PC-3 (cell line): ENCODE measurements at regions not wholly inside any gene's neighbourhood (a gene's known extent, or its start where the extent isn't known, plus 50 kb on each side); places are given as distances from the start of the nearest gene placed in this dataset.

ENCODE experiments used
- ATAC-seq: fragments of 200-7000 bp; cut with Tn5 transposase; 2 replicates; pipeline ENCODE4 v1.9.1; 2020; ENCODE audit warnings: mild to moderate bottlenecking, moderate library complexity
- BruUV-seq: library from RNA; stranded (reverse); fragments of 400-500 nt; replicated peaks from 2 replicates; lab custom pipeline; 2021; lab: Mats Ljungman, UMichigan
- CTCF ChIA-PET: fragments of 300-600 bp; sonication (Branson Sonifier 250); formaldehyde crosslinking; loops from one replicate; lab custom pipeline; 2022; ENCODE audit warnings: antibody characterized with exemption; lab: Charles Lee
- POLR2A ChIA-PET: fragments of 300-600 bp; sonication (Branson Sonifier 250); formaldehyde crosslinking; loops from one replicate; lab custom pipeline; 2022; ENCODE audit warnings: antibody characterized with exemption; ENCODE audit not compliant: unreplicated experiment; lab: Charles Lee
- DNase-seq: peaks from one replicate; pipeline ENCODE4 v3.0.0-alpha.2; 2015
- H2AFZ ChIP-seq: fragments of 300-600 bp; sonication (generic); 2 replicates; pipeline ENCODE4 v1.6.0; 2016; ENCODE audit warnings: antibody characterized with exemption, low read length
- H3F3A ChIP-seq: fragments of 300-600 bp; sonication (generic); one replicate; pipeline ENCODE4 v1.6.0; 2017; ENCODE audit warnings: antibody characterized with exemption, low read length, control low read depth, mild to moderate bottlenecking; ENCODE audit not compliant: unreplicated experiment
- H3K27ac ChIP-seq: fragments of 300-600 bp; sonication (generic); 2 replicates; pipeline ENCODE4 v1.5.1; 2016; ENCODE audit warnings: mild to moderate bottlenecking, low read length
- H3K27me3 ChIP-seq: fragments of 300-600 bp; sonication (generic); 2 replicates; pipeline ENCODE4 v1.6.1; 2016; ENCODE audit warnings: low read length, mixed read lengths
- H3K36me3 ChIP-seq: fragments of 300-600 bp; sonication (generic); 2 replicates; pipeline ENCODE4 v1.6.1; 2016; ENCODE audit warnings: low read depth, mixed run types, low read length, mixed read lengths
- H3K4me1 ChIP-seq: fragments of 300-600 bp; sonication (generic); 2 replicates; pipeline ENCODE4 v1.5.1; 2016; ENCODE audit warnings: low read length; ENCODE audit not compliant: insufficient read depth
- H3K4me2 ChIP-seq: fragments of 300-600 bp; sonication (generic); 2 replicates; pipeline ENCODE4 v1.6.0; 2016; ENCODE audit warnings: low read length
- H3K4me3 ChIP-seq: fragments of 300-600 bp; sonication (generic); 2 replicates; pipeline ENCODE4 v1.5.1; 2016; ENCODE audit warnings: mild to moderate bottlenecking, low read length, mixed read lengths
- H3K79me2 ChIP-seq: fragments of 300-600 bp; sonication (generic); 2 replicates; pipeline ENCODE4 v1.6.1; 2017; ENCODE audit warnings: low read length, mixed read lengths
- H3K9ac ChIP-seq: fragments of 300-600 bp; sonication (generic); 2 replicates; pipeline ENCODE4 v1.6.0; 2016; ENCODE audit warnings: mild to moderate bottlenecking, low read length
- H3K9me2 ChIP-seq: fragments of 300-600 bp; sonication (generic); replicated peaks from 2 replicates; pipeline ENCODE4 v1.6.1; 2016; ENCODE audit warnings: mixed run types, low read length, mixed read lengths
- H3K9me3 ChIP-seq: fragments of 300-600 bp; sonication (generic); 2 replicates; pipeline ENCODE4 v1.6.1; 2016; ENCODE audit warnings: low read length, mixed read lengths
- H4K20me1 ChIP-seq: fragments of 300-600 bp; sonication (generic); 2 replicates; pipeline ENCODE4 v1.6.1; 2016; ENCODE audit warnings: low read length, mixed read lengths
- EZH2 ChIP-seq: fragments of 300-600 bp; sonication (generic); IDR thresholded peaks from one replicate; pipeline ENCODE4 v1.6.1; 2017; ENCODE audit warnings: antibody characterized with exemption, mild to moderate bottlenecking, low read length; ENCODE audit not compliant: unreplicated experiment
- EZH2phosphoT487 ChIP-seq: fragments of 300-600 bp; sonication (generic); IDR thresholded peaks from 2 replicates; pipeline ENCODE4 v1.6.1; 2018; ENCODE audit warnings: mild to moderate bottlenecking, antibody characterized with exemption, low read length, borderline replicate concordance
- intact Hi-C: fragments of 100-400 bp; cut with micrococcal nuclease; formaldehyde crosslinking; loops from 2 replicates; pipeline ENCODE4 v1.9.0; 2023
- TF ChIP-seq, protein P1 (sequence below): fragments of 300-600 bp; sonication (generic); conservative IDR thresholded peaks from 2 replicates; pipeline ENCODE4 v1.5.1; 2017; ENCODE audit warnings: antibody characterized with exemption, low read depth, mild to moderate bottlenecking, low read length

DNA sequence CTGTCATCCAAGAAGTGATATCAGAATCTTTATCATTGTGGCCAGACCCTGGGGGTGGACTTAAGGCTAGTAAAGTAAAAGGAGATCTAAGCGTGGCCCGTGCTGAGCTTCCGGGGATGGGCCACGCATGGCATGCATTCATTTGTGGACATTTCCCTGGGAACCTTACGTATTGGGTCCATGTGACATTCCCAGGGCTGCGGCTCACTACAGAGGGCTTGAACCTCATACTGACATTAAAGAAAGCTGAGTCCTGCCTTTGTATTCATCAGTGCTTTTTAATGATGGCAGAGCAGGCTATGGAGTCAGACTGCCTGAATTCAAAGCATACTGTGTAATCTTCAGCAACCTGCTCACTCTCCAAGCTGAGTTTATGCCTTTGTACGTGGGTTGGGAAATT is 152.2 kb upstream of the AFDN start:
- POLR2A ChIA-PET: no interaction called here
- Histone ChIP-seq H3K4me1 (no peaks in the 10 kb centered on the region), H3K9ac (no peak overlapping the region), H3K36me3 (no peaks in the 10 kb centered on the region), H3K79me2 (no peaks in the 10 kb centered on the region), H3K9me3 (no peaks in the 10 kb centered on the region), H3K4me2 (no peak overlapping the region), H3K4me3 (no peak overlapping the region), H3F3A (no peaks in the 10 kb centered on the region), H4K20me1 (no peaks in the 10 kb centered on the region), H3K9me2 (no peaks in the 10 kb centered on the region), H3K27me3 (peaks cover 25% of the 10 kb centered on the region), H3K27ac (no peak overlapping the region), H2AFZ (no peak overlapping the region)
- no peak for ATAC-seq
- no TSS peak for BruUV-seq
- CTCF ChIA-PET: no interaction called here
- DNase-seq: no peak
- TF ChIP-seq, protein P1, sequence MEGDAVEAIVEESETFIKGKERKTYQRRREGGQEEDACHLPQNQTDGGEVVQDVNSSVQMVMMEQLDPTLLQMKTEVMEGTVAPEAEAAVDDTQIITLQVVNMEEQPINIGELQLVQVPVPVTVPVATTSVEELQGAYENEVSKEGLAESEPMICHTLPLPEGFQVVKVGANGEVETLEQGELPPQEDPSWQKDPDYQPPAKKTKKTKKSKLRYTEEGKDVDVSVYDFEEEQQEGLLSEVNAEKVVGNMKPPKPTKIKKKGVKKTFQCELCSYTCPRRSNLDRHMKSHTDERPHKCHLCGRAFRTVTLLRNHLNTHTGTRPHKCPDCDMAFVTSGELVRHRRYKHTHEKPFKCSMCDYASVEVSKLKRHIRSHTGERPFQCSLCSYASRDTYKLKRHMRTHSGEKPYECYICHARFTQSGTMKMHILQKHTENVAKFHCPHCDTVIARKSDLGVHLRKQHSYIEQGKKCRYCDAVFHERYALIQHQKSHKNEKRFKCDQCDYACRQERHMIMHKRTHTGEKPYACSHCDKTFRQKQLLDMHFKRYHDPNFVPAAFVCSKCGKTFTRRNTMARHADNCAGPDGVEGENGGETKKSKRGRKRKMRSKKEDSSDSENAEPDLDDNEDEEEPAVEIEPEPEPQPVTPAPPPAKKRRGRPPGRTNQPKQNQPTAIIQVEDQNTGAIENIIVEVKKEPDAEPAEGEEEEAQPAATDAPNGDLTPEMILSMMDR: no peak
- TF ChIP-seq EZH2phosphoT487 (no peak), EZH2 (no peak)
- intact Hi-C loops: no loop called here

DNA sequence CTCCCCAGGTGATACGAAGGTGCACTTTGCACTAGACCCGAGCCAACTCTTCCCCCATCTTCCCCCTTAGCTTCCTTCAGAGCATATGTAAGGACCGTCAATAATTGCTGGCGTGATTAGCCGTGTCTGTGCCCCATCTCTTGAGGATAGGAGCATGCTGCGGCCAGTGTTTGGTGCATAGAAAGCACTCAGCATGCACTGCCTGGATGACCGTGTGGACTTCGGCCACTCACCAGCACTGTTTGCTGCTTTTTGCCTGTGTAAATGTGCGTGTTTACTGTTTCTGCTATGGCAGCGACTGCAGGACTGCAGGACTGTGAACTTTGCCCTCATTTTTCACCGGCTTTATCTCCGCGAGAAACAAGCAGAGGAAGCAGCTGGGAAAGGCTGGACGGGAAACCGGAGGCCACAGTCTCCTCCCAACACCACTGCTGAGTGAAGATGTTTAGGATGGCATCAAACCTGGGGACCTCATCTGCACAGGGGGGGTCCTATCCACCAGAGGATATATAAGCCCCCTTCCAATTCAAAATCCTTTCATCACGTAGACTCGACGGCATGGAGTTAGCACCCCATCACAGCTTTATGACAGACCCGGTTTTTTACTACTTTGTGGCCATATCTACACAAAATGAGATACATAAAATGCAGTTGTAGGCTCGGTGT is 150.6 kb upstream of the AFDN start:
- ChIA-PET CTCF (no interaction called here), POLR2A (no interaction called here)
- no peak overlapping the region for H3K4me2 ChIP-seq
- no peak overlapping the region for H3K9ac ChIP-seq
- H3K36me3 ChIP-seq: no peaks in the 10 kb centered on the region
- no peak for ATAC-seq
- H3K4me3 ChIP-seq: no peak overlapping the region
- BruUV-seq: no TSS peak
- H3K4me1 ChIP-seq: no peaks in the 10 kb centered on the region
- H3F3A ChIP-seq: no peaks in the 10 kb centered on the region
- H3K27me3 ChIP-seq: peaks cover 29% of the 10 kb centered on the region
- no peaks in the 10 kb centered on the region for H4K20me1 ChIP-seq
- no peak overlapping the region for H2AFZ ChIP-seq
- no peaks in the 10 kb centered on the region for H3K9me2 ChIP-seq
- TF ChIP-seq EZH2 (no peak), EZH2phosphoT487 (no peak)
- TF ChIP-seq, protein P1: no peak
- no peak for DNase-seq
- intact Hi-C loops: no loop called here
- no peaks in the 10 kb centered on the region for H3K79me2 ChIP-seq
- no peak overlapping the region for H3K27ac ChIP-seq
- H3K9me3 ChIP-seq: no peaks in the 10 kb centered on the region

DNA sequence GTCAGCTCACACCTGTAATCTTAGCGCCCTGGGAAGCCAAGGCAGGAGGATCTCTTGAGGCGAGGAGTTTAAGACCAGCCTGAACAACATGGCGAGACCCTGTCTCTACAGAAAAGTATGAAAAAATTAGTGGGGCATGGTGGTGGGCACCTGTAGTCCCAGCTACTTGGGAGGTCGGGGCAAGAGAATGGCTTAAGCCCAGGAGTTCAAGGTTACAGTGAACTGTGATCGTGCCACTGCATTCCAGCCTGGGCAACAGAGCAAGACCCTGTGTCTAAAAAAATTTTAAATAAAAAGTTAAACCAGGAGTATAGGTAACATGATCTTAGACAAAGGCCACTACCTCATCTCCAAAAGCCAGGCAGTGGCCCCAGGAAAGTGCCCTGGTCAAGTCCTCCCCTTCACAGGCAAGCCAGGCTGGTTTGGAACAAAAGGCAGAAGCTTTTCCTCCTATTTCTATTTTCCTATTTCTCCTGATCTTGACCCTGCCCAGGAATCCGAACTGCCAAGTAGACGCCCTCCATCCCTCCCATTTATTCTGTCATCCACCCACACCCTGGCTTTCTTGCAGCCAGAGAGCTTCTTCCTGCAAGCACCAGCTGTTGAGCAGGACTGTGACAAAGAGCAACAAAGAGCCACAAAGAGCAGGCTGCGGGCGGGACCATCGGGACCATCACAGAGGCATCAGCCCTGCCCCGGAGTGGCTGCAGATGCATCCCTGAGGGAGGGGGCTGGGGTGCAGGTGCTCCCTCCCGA is 149.9 kb upstream of the AFDN start:
- H3K9me3 ChIP-seq: no peaks in the 10 kb centered on the region

More for the DNA sequence above, 149.9 kb upstream of the AFDN start:
- H3K4me3 ChIP-seq: no peak overlapping the region
- H4K20me1 ChIP-seq: no peaks in the 10 kb centered on the region
- POLR2A ChIA-PET: no interaction called here
- H3K9me2 ChIP-seq: no peaks in the 10 kb centered on the region
- no peak overlapping the region for H3K27ac ChIP-seq
- H3K4me2 ChIP-seq: no peak overlapping the region
- H3K36me3 ChIP-seq: no peaks in the 10 kb centered on the region
- DNase-seq (no peak), ATAC-seq (no peak)
- intact Hi-C loops: no loop called here
- no peak overlapping the region for H2AFZ ChIP-seq
- H3K27me3 ChIP-seq: peaks cover 29% of the 10 kb centered on the region
- CTCF ChIA-PET: no interaction called here
- no peaks in the 10 kb centered on the region for H3F3A ChIP-seq
- no peaks in the 10 kb centered on the region for H3K4me1 ChIP-seq
- no TSS peak for BruUV-seq
- TF ChIP-seq EZH2 (no peak), EZH2phosphoT487 (no peak)
- TF ChIP-seq, protein P1: no peak
- H3K79me2 ChIP-seq: no peaks in the 10 kb centered on the region
- no peak overlapping the region for H3K9ac ChIP-seq
